ENCODE measurements at regions not wholly inside any gene's neighbourhood (a gene's known extent, or its start where the extent isn't known, plus 50 kb on each side); places are given as distances from the start of the nearest gene placed in this dataset.

DNA sequence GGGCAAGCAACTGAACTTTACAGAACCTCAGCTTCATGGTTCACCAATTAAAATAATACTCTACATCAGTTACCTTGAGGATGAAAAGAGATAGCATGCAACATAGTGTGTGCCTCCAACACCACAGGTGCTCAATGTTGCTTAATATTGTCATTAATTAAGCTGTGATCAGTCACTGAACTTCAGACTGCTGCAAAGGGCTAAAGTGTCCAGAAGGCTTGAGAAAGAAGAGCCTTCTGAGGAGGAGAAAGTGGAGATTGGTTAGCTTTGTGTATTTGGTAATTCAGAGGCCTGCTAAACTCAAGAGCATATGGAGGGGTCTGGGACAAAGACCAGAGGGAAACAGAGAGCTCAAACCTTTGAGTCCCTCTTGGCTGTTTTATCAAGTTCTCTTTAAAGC, 66.3 kb upstream of the SELENOP start:
- no peak for DNase-seq (ENCODE audit: low read depth in 2 of 2)
- TF ChIP-seq, protein P1, sequence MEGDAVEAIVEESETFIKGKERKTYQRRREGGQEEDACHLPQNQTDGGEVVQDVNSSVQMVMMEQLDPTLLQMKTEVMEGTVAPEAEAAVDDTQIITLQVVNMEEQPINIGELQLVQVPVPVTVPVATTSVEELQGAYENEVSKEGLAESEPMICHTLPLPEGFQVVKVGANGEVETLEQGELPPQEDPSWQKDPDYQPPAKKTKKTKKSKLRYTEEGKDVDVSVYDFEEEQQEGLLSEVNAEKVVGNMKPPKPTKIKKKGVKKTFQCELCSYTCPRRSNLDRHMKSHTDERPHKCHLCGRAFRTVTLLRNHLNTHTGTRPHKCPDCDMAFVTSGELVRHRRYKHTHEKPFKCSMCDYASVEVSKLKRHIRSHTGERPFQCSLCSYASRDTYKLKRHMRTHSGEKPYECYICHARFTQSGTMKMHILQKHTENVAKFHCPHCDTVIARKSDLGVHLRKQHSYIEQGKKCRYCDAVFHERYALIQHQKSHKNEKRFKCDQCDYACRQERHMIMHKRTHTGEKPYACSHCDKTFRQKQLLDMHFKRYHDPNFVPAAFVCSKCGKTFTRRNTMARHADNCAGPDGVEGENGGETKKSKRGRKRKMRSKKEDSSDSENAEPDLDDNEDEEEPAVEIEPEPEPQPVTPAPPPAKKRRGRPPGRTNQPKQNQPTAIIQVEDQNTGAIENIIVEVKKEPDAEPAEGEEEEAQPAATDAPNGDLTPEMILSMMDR (IDR thresholded peaks at IDR 0.05; ENCODE audit: low read depth, low read length) = no peak
- H3K4me3 ChIP-seq (replicated peaks in 1 of 2; ENCODE audit: low read depth in 2 of 2, low read length in 2 of 2) = no peak overlapping the region

DNA sequence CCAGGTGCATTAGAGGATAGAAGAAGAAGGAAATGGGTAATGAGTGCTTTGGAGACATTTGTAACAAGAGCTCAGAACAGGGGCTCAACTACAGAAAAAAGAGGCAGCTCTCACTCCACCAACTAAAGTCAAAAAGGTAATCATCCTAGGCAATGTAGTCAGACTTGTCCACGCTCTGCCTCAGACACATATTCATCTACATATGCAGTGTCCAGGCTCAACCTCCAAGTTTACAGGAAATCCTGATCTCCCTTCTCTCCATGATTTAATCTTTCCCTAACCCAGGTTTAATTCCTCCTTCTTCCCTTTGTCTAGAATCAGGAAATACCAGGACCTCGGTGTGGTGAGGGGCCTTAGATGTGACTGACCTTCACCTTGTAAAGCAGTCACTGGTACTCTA, 65.7 kb upstream of the SELENOP start:
- DNase-seq (ENCODE audit: low read depth in 2 of 2) = no peak

DNA sequence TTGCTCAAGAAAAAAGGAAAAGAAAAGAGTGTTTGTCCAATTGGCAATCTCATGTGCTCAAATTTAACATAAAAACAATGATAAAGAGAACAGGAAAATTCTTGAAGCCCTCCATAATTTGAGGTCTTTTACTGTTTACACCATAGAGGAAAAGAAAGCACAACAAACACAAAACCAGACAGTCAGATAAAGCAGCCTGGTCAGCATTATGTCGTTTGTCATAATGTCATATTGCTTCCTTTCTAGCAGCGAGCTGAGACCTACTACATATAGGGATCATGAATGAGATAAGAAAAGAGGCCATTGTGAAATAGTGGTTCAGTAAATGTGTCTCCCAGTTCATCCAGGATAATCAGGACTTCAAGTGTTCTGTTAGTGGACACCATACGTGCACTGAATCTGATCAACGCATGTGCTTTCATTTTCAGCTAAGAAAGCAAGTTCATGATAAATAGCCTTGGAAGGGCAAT, 64.7 kb upstream of the SELENOP start:
- DNase-seq (ENCODE audit: low read depth in 2 of 2) = peak in 1 of 2 donors; percentile 13
- no peak overlapping the region for H3K4me3 ChIP-seq (replicated peaks in 1 of 2; ENCODE audit: low read depth in 2 of 2, low read length in 2 of 2)
- TF ChIP-seq, protein P1 (IDR thresholded peaks at IDR 0.05; ENCODE audit: low read depth, low read length) = no peak

More for the DNA sequence above, 65.7 kb upstream of the SELENOP start:
- TF ChIP-seq, protein P1 (IDR thresholded peaks at IDR 0.05; ENCODE audit: low read depth, low read length) = no peak
- H3K4me3 ChIP-seq (replicated peaks in 1 of 2; ENCODE audit: low read depth in 2 of 2, low read length in 2 of 2) = no peak overlapping the region

DNA sequence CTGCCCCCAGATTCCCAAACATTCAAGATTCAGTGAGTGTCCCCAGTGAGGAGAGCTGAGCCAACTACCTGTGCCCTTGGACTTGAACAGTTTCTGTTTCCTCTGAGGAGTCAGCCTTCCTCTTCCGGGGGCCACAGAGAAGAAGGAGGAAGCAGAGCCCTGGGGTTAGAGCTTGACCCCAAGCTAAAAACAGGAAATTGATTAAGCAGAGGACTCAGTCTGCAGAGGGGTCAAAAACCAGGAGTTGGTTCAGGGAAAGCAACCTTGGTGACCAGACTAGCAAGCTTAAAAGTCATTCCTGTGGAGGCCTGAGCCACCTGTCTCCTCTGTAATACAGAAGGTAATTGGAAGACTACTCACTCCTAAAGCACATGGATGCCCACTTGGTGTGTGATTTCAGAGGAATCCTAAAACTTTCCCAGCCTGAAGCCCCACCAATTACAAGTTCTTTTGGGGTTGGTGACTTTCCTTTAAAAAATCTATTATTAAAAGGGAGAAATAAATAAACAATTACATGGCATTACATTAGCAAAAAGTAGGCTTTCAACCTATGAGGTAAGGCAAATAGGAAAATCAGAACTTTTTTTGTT, 64.2 kb upstream of the SELENOP start:
- no peak overlapping the region for H3K4me3 ChIP-seq (replicated peaks in 1 of 2; ENCODE audit: low read depth in 2 of 2, low read length in 2 of 2)
- no peak for DNase-seq (ENCODE audit: low read depth in 2 of 2)
- TF ChIP-seq, protein P1 (IDR thresholded peaks at IDR 0.05; ENCODE audit: low read depth, low read length) = no peak

DNA sequence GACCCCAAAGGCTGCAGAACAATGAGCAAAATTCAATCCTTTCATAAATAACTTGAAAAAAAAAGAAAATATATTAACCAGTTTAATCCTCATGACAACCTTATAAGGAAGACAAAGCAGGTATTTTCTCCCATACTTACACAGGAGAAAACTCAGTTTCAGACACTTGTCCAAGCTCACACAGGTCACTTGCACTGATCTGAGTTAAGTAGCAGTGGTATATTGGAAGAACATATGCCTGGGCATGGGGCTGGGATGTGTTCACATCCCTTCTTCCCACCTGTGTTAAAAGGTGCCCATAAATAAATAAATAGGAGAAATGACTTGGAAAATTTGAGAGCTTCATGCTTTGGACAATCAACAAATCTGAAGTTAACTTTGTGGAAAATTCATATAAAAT, 63.5 kb upstream of the SELENOP start:
- TF ChIP-seq, protein P1 (IDR thresholded peaks at IDR 0.05; ENCODE audit: low read depth, low read length) = no peak
- no peak overlapping the region for H3K4me3 ChIP-seq (replicated peaks in 1 of 2; ENCODE audit: low read depth in 2 of 2, low read length in 2 of 2)
- no peak for DNase-seq (ENCODE audit: low read depth in 2 of 2)

DNA sequence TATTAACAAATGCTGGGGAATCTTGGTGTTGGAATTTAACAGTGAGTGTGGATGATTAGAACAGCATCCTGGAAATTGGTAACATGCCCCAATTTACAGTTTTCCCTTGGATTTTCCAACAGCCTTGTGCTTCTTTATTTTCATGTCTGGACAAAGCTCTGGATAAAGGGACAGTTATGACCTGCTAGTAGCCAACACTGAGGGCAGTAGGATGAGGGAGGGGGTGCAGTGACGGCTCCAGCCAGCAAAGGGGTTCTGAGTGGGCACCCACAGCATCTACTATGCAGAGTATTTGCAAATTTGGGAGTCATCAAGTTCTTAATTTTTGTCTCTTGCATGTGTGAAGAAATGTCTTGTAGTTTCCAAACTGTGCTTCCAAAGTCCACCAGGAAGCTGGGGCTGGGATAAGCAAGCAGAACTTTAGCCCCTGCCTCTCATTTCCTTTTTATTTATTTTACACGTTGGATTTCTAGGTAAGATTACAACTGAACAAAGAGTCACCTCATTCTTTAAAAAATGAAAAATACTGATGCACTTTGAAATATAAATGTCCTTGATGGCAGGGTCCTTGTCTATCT, 63.0 kb upstream of the SELENOP start:
- DNase-seq (ENCODE audit: low read depth in 2 of 2) = no peak
- TF ChIP-seq, protein P1 (IDR thresholded peaks at IDR 0.05; ENCODE audit: low read depth, low read length) = no peak
- H3K4me3 ChIP-seq (replicated peaks in 1 of 2; ENCODE audit: low read depth in 2 of 2, low read length in 2 of 2) = no peak overlapping the region
